ENCODE measurements at regions not wholly inside any gene's neighbourhood (a gene's known extent, or its start where the extent isn't known, plus 50 kb on each side); places are given as distances from the start of the nearest gene placed in this dataset.

DNA sequence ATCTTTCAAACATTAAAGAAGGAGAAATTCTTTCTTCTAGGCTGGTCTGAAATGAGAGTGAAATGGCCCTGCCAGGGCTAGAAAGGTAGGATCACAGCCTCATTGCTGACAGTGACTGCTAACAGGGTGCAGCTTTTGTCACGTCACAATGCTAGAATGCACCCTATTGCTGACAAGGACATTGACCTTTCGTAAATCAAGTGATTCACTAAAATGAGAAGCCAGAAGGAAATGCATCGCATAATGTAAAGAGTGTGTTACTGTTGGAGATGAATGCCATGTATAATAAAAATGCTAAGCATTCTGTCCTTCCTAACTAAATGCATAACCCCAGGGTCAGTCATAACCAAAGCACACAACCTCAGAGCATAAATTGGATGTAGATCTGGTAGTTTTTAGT is 732.9 kb downstream of the TDRD15 start:
- intact Hi-C loops (cut with DNase I): no loop called here
- DNase-seq (ENCODE audit: low spot score): no peak
- 94% methylated on average over 3 of the region's 3 CpGs for WGBS
- no peaks in the 10 kb centered on the region for H3K27me3 ChIP-seq (replicated peaks; ENCODE audit: insufficient read depth)
- H3K4me1 ChIP-seq (replicated peaks): no peaks in the 10 kb centered on the region
- no peak for TF ChIP-seq POLR2A (IDR thresholded peaks at IDR 0.05)
- TF ChIP-seq, protein P1, sequence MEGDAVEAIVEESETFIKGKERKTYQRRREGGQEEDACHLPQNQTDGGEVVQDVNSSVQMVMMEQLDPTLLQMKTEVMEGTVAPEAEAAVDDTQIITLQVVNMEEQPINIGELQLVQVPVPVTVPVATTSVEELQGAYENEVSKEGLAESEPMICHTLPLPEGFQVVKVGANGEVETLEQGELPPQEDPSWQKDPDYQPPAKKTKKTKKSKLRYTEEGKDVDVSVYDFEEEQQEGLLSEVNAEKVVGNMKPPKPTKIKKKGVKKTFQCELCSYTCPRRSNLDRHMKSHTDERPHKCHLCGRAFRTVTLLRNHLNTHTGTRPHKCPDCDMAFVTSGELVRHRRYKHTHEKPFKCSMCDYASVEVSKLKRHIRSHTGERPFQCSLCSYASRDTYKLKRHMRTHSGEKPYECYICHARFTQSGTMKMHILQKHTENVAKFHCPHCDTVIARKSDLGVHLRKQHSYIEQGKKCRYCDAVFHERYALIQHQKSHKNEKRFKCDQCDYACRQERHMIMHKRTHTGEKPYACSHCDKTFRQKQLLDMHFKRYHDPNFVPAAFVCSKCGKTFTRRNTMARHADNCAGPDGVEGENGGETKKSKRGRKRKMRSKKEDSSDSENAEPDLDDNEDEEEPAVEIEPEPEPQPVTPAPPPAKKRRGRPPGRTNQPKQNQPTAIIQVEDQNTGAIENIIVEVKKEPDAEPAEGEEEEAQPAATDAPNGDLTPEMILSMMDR (IDR thresholded peaks at IDR 0.05): no peak
- no peak for TF ChIP-seq POLR2AphosphoS5 (IDR thresholded peaks at IDR 0.05)
- no peaks in the 10 kb centered on the region for H3K36me3 ChIP-seq
- no peaks in the 10 kb centered on the region for H3K9me3 ChIP-seq
- H3K27ac ChIP-seq: no peak overlapping the region
- no peak overlapping the region for H3K4me3 ChIP-seq

GRCh38 chr2:21860907-21861306 is 737.1 kb downstream of the TDRD15 start:
- no peak for TF ChIP-seq POLR2A (IDR thresholded peaks at IDR 0.05)
- TF ChIP-seq POLR2AphosphoS5 (IDR thresholded peaks at IDR 0.05): no peak
- TF ChIP-seq, protein P1 (IDR thresholded peaks at IDR 0.05): no peak
- DNase-seq (ENCODE audit: low spot score): no peak
- WGBS: 71% methylated on average over 2 of the region's 2 CpGs

DNA sequence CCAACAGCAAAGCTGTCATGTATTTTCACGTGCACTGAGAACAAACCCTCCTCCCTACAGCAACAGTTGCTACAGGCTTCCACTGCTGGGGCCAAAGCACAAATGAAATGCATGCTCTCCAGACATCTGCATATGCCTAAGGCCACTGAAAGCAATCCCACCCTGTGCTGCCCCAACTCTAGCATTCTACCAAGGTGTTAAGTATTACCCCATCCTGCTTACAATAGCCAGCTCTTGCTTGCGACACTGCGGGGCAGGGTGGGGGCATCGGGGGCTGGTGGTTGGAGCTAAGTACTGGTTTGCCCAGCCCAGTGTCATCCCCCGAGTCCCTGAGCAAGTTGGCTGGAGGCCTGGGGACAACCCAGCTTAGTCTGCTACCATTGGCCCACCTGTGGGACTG is 742.5 kb downstream of the TDRD15 start:
- Histone ChIP-seq H3K4me1 (replicated peaks) (no peaks in the 10 kb centered on the region), H3K9me3 (no peaks in the 10 kb centered on the region), H3K4me3 (no peak overlapping the region), H3K27ac (no peak overlapping the region), H3K27me3 (replicated peaks; ENCODE audit: insufficient read depth) (no peaks in the 10 kb centered on the region), H3K36me3 (no peaks in the 10 kb centered on the region)
- no peak for DNase-seq (ENCODE audit: low spot score)
- no peak for TF ChIP-seq POLR2A (IDR thresholded peaks at IDR 0.05)
- no peak for TF ChIP-seq POLR2AphosphoS5 (IDR thresholded peaks at IDR 0.05)
- TF ChIP-seq, protein P1 (IDR thresholded peaks at IDR 0.05): no peak
- intact Hi-C loops (cut with DNase I): no loop called here
- 82% methylated on average over 5 of the region's 5 CpGs for WGBS

More at GRCh38 chr2:21860907-21861306, 737.1 kb downstream of the TDRD15 start:
- Histone ChIP-seq H3K9me3 (no peaks in the 10 kb centered on the region), H3K36me3 (no peaks in the 10 kb centered on the region), H3K4me1 (replicated peaks) (no peaks in the 10 kb centered on the region), H3K27me3 (replicated peaks; ENCODE audit: insufficient read depth) (no peaks in the 10 kb centered on the region), H3K4me3 (no peak overlapping the region), H3K27ac (no peak overlapping the region)
- intact Hi-C loops (cut with DNase I): no loop called here

DNA sequence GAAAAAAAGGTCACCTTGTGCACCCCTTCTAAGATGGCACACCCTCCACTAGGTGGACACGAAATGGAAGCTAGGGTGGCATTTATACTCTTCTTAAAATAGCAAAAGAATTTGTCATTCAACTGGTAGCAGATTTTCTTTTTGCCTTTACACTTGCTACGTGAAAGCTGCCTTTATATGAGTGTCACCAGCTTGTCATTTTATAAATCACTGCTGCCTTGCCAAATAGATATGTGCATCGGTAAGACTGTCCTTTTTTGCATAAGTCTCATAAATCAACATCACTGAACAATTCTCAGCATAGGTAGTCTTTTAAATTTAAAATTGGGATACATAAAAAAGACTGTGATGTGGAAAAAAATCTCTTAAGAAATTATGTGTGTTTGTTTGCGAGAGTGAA is 764.1 kb downstream of the TDRD15 start:
- Histone ChIP-seq H3K4me1 (replicated peaks) (no peaks in the 10 kb centered on the region), H3K4me3 (no peak overlapping the region), H3K27ac (no peak overlapping the region), H3K36me3 (no peaks in the 10 kb centered on the region), H3K9me3 (no peaks in the 10 kb centered on the region), H3K27me3 (replicated peaks; ENCODE audit: insufficient read depth) (no peaks in the 10 kb centered on the region)
- DNase-seq (ENCODE audit: low spot score): no peak
- TF ChIP-seq POLR2A (IDR thresholded peaks at IDR 0.05) (no peak), POLR2AphosphoS5 (IDR thresholded peaks at IDR 0.05) (no peak)
- WGBS: 58% methylated on average over 4 of the region's 4 CpGs
- intact Hi-C loops (cut with DNase I): no loop called here

GRCh38 chr2:21890041-21890440 is 766.3 kb downstream of the TDRD15 start:
- Histone ChIP-seq H3K4me3 (no peak overlapping the region), H3K4me1 (replicated peaks) (no peaks in the 10 kb centered on the region), H3K27ac (no peak overlapping the region), H3K36me3 (no peaks in the 10 kb centered on the region), H3K9me3 (no peaks in the 10 kb centered on the region), H3K27me3 (replicated peaks; ENCODE audit: insufficient read depth) (no peaks in the 10 kb centered on the region)
- DNase-seq (ENCODE audit: low spot score): no peak
- no peak for TF ChIP-seq POLR2A (IDR thresholded peaks at IDR 0.05)
- TF ChIP-seq, protein P1 (IDR thresholded peaks at IDR 0.05): no peak
- TF ChIP-seq POLR2AphosphoS5 (IDR thresholded peaks at IDR 0.05): no peak
- 55% methylated on average over 7 of the region's 7 CpGs for WGBS
- intact Hi-C loops (cut with DNase I): no loop called here
